NOMO-1 (cell line): ENCODE measurements at regions not wholly inside any gene's neighbourhood (a gene's known extent, or its start where the extent isn't known, plus 50 kb on each side); places are given as distances from the start of the nearest gene placed in this dataset.

Experiments used
- DNase-seq, 2 experiments: peaks; one replicate each; lab custom pipeline; 2025; ENCODE audit not compliant: unreplicated experiment in 2 of 2; lab: John Stamatoyannopoulos, UW

DNA sequence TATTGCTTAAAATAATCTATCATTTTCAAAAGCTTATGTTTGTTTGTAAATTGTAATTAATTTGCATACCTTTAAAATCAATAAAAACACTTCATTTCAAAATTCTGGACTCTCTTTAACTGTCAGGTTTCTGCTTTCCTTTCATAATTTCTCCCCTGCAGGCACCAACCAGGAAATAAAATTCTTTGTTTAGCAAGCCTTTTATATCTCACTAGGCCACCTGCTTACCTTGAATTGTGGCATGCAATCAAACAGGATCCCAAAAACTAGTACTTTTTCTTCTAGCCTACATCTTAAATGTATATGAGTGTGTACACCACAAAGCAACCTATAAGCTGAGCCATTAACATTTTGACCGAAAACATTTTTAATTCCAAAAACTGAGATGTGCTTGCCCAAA lies 233.1 kb downstream of the NR4A2 start:
- DNase-seq: no peak

- no peak for DNase-seq
Measured at GRCh38 chr2:156098506-156098905, 234.0 kb downstream of the NR4A2 start.

DNA sequence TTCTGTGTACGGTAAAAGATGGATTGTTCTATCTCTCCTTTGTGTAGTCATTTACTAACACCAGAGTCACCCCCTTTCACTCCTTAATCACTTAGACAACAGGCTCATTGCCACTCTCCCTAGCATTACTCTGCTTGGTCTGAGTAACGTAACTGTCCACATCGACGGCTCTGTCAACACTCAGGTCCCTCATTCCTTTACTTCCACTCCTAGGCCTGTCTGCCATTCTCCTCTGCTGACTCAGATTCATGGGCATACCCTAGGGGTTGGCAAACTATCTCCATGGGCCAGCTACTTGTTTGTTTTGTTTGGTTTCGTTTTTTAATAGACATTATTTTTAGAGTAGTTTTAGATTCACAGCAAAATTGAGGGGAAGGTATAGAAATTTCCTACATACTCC lies 243.9 kb downstream of the NR4A2 start:
- no peak for DNase-seq

DNA sequence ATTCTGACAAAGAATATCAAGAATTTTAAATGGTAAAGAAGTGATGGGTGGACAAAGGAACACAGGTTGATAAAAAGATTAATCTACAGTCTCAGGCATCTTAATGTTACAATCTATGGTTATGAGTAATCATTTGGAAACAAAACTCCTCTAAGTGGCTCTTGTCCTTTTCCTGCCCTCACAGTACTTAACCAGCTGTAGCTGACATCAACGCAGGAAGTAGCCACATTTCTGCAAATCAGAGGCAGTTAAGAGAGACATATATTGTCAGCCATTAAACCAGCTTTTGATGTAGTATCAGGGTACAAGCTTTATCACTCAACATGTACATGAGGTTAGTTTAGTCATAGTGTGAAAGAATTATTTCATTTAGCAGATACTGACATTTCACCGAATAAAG lies 244.6 kb downstream of the NR4A2 start:
- no peak for DNase-seq

DNA sequence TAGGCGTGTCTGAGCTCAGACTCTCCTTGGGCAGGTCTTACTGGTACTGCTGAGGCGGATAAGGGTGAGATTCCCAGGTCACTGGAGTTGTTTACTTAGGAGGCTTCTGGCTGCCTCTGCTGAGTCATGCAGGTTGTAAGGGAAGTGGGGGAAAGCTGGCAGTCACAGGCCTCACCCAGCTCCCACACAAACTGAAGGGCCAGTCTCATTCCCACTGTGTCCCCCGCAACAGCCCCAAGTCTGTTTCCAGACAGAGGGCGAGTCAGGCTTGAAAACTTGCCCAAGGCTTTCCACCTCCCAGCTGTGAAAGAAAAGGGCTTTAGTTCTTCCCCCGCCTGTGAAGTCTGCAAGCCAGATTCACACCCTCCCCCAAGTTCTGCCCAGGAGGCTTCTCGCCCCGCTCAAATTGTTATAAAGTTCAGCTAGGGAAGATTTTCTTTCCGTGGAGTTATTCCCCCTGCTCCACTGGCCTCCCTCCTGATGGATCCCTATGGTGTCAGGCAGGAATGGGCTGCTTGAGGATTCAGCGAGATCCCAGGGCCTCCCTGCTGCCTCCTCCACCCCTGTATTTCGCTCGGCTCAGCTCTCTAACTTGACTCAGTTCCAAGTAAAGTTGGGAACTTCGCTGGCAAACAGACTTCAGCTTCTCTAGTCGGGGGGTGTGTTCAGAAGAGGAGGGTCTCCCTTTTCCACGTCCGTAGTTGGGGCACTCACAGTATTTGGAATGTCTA lies 248.6 kb downstream of the NR4A2 start:
- no peak for DNase-seq

DNA sequence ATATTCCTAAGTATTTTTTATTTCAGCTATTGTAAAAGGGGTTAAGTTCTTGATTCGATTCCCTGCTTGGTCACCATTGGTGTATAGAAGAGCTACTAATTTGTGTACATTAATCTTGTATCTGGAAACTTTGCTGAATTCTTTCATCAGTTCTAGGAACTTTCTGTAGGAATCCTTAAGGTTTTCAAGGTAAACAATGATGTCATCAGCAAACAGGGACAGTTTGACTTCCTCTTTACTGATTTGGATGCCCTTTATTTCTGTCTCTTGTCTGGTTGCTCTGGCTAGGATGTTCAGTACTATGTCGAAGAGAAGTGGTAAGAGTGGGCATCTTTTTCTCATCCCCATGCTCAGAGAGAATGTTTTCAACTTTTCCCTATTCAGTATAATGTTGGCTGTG lies 252.7 kb downstream of the NR4A2 start:
- DNase-seq: no peak

DNA sequence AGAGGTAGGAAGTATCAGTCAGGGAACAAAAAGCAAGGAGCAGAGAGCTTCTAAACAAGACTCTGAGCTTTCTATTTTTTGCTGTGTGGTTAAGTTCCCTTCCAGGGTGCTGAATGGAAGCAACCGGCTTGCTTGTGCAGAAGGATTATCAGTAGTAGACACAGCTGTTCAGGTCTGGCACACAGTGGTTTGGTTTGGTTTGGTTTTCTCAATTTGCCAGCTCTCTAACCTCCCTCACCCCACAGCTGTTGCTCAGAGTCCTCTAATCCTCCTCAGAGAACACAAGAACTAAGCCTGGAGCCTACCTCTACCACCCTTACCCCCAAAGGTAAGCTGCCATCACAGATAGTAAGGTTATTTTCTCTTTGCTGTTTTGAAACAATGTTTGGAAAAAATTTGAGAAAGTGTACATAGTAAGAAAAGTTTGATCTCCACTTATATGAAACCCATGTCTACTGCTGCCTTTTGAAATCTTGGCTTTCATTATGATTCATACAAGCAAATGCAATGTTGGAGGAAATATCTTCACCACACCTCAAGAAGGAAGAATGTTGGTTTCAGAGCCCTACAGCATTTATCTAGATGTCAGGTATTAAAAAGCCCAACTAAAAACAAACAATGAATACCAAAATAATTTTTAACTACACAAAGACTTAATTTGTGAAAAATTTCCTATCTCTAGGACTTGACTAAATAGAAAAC lies 255.3 kb downstream of the NR4A2 start:
- no peak for DNase-seq

DNA sequence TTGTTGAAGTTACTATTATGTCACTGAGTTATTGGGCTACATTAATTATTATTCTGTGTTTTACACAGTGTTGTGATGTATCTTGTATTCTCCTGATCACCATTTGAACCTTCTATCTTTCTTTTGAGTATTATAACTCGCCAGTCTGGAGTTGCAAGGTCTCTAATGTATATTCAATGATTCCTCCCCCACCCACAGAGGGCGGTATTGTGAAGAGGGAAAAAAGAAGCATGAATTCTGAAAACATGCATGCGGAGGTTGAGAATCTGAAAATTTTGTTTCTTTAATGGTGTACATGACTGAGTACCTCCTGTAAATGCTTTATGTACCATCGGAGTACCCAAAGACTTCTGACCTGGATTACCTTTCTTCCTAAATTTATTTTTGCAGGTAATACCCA lies 266.6 kb downstream of the NR4A2 start:
- DNase-seq: peak in 1 of 2 experiments; percentile 1

GRCh38 chr2:156064540-156064939 lies 268.0 kb downstream of the NR4A2 start:
- no peak for DNase-seq

DNA sequence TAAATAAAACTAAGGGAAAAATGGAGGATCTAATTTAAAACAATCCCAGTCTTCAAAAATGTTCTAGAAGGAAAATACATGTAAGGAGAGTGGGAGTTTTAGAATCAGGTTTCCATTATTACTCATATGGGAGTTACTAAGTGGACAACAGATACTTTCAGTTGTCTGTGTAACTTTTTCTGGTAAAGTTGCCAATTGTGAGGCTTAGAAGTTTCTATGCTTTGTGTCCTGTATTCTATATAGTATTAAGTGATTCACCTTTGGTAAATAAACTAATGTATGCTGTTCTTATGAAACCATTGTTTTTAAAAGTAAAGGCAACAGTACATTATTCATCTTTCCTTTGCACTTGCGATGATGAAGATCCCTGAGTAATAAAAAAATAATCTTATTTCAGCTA lies 274.9 kb downstream of the NR4A2 start:
- DNase-seq: no peak

DNA sequence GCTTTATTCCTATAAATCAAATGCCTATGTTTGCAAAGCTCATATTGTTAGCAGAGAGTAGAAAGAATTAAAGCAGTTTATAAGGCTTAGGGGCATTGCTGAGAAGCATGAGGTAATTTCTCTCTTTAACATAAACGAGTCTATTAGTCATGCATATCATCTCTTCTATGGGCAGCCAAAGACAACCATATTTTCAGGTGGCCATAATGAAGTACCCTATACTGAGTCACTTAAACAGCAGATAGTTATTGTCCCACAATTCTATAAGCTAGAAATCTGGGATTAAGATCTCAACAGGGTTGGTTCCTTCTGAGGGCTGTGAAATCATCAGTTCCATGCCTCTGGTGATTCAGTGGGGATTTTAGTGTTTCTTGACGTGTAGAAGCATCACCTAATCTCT lies 277.5 kb downstream of the NR4A2 start:
- DNase-seq: no peak

DNA sequence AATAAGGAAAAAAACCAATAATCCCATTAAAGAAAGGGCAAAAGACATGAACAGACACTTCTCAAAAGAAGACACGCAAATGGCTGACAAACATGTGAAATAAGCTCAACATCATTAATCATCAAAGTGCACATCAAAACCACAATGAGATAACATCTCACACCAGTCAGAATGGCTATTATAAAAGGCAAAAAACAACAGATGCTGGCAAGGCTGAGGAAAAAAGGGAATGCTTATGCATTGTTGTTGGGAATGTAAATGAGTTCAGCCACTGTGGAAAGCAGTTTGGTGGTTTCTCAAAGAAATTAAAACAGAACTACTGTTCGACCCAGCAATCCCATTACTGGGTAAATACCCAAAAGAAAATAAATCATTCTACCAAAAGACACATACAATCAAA lies 285.6 kb downstream of the NR4A2 start:
- no peak for DNase-seq

DNA sequence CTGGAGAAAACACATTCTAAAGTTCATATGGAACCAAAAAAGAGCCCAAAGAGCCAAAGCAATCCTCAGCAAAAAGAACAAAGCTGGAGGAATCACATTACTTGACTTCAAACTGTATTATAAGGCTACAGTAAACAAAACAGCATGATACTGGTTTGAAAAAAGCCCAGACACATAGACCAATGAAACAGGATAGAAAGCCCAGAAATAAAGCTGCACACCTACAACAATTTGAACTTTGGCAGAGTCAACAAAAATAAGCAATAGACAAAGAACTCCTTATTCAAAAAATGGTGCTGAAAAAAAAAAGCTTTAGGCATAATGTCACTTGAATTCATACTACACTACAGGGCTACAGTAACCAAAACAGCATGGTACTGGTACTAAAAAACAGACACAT lies 289.6 kb downstream of the NR4A2 start:
- no peak for DNase-seq

GRCh38 chr2:156038021-156038420 lies 294.5 kb downstream of the NR4A2 start:
- no peak for DNase-seq

GRCh38 chr2:156037482-156037881 lies 295.0 kb downstream of the NR4A2 start:
- DNase-seq: no peak

DNA sequence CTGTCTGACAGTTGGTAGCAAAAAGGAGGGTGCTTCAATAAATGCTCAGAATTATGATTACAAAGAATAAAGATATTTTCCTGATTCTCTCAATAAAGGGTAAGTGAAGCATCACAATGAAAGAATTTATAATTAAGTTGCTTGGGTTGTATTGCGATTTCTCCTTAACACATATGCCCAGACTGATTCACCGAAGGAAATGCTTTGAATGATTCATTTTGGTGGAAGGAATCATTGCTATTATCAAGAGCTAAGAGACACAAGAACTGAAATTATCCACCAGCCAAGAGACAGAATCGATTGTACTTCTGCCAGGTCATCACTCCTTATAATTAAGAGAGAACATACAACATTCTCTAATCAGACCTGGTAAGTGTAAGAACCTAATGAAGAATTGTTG lies 301.4 kb downstream of the NR4A2 start:
- no peak for DNase-seq

DNA sequence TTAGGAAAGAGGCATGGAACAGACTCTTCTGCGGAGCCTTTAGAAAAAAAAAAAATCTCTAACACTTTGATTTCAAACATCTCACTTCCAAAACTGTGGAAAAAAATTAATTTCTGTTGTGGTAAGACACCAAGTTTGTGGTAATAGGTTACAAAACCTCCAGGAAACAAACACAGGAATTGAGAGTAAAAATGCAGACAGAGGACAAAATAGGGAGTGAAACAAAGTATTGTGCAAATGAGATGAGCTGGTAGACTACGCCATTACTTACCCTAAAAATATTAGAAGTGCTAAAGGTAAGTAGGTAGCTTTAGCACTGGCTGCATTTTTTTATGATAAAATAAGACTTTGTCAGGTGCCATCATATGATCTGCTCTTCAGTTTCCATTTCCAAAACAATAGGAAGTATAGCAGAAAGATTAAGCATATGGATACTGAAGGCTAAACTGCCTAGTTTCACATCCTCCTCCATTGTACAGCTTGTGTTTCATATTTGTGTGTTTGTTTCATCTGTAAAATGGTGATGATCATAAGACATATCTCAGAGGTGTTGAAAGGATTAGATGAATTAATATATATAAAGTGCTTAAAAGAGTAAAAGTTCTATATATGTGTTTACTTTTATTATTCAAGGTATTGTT lies 309.2 kb downstream of the NR4A2 start:
- DNase-seq: peak; percentile 35 to 86

- no peak for DNase-seq
Measured at GRCh38 chr2:156021146-156022040, 311.1 kb downstream of the NR4A2 start.

DNA sequence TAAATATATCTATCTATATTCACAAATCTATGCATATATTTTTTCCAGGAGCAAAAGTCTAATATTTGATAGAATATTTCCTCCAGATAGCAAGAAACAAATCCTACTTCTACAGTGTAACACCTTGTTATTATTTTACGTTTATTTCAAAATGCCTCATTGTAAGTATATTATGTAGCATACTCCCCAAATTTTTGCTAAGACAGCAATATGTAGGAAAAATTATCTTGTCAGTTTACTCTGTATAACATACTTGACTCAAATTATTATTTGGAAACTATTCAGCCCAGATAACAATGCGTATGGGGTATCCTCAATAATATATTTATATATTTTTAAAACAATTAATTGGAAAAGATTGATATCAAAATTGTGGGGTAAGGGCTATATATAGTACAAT lies 313.2 kb downstream of the NR4A2 start:
- DNase-seq: no peak

GRCh38 chr2:156017341-156017885 lies 315.1 kb downstream of the NR4A2 start:
- DNase-seq: no peak

GRCh38 chr2:156009293-156009692 lies 323.2 kb downstream of the NR4A2 start:
- no peak for DNase-seq
